ENCODE measurements at regions not wholly inside any gene's neighbourhood (a gene's known extent, or its start where the extent isn't known, plus 50 kb on each side); places are given as distances from the start of the nearest gene placed in this dataset.

DNA sequence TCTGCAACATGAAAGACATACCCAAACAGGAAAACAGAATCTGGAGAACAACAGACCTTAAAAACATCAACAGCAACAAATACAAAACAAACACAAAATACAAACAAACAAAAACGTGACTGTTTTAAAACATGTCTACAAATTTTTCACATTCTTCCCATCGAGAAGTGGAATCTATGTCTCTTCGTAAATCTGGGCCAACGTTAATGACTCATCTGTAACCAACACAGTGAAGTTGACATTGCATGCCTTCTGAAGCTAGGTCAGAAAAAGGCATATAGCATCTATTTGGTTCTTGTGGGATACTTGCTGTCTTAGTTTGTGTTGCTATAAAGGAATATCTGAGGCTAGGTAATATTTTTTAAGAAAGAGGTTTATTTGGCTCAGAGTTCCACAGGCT lies 139.2 kb upstream of the FOXN2 start:
- TF ChIP-seq, protein P1, sequence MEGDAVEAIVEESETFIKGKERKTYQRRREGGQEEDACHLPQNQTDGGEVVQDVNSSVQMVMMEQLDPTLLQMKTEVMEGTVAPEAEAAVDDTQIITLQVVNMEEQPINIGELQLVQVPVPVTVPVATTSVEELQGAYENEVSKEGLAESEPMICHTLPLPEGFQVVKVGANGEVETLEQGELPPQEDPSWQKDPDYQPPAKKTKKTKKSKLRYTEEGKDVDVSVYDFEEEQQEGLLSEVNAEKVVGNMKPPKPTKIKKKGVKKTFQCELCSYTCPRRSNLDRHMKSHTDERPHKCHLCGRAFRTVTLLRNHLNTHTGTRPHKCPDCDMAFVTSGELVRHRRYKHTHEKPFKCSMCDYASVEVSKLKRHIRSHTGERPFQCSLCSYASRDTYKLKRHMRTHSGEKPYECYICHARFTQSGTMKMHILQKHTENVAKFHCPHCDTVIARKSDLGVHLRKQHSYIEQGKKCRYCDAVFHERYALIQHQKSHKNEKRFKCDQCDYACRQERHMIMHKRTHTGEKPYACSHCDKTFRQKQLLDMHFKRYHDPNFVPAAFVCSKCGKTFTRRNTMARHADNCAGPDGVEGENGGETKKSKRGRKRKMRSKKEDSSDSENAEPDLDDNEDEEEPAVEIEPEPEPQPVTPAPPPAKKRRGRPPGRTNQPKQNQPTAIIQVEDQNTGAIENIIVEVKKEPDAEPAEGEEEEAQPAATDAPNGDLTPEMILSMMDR (IDR thresholded peaks at IDR 0.05; ENCODE audit: insufficient read depth, low read length): no peak
- TF ChIP-seq, protein P2, sequence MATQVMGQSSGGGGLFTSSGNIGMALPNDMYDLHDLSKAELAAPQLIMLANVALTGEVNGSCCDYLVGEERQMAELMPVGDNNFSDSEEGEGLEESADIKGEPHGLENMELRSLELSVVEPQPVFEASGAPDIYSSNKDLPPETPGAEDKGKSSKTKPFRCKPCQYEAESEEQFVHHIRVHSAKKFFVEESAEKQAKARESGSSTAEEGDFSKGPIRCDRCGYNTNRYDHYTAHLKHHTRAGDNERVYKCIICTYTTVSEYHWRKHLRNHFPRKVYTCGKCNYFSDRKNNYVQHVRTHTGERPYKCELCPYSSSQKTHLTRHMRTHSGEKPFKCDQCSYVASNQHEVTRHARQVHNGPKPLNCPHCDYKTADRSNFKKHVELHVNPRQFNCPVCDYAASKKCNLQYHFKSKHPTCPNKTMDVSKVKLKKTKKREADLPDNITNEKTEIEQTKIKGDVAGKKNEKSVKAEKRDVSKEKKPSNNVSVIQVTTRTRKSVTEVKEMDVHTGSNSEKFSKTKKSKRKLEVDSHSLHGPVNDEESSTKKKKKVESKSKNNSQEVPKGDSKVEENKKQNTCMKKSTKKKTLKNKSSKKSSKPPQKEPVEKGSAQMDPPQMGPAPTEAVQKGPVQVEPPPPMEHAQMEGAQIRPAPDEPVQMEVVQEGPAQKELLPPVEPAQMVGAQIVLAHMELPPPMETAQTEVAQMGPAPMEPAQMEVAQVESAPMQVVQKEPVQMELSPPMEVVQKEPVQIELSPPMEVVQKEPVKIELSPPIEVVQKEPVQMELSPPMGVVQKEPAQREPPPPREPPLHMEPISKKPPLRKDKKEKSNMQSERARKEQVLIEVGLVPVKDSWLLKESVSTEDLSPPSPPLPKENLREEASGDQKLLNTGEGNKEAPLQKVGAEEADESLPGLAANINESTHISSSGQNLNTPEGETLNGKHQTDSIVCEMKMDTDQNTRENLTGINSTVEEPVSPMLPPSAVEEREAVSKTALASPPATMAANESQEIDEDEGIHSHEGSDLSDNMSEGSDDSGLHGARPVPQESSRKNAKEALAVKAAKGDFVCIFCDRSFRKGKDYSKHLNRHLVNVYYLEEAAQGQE (IDR thresholded peaks at IDR 0.05; ENCODE audit: insufficient replicate concordance, low read depth): no peak
- no peak for TF ChIP-seq POLR2AphosphoS5 (IDR thresholded peaks at IDR 0.05; ENCODE audit: low read depth)
- TF ChIP-seq GABPA (IDR thresholded peaks at IDR 0.05; ENCODE audit: low read depth): no peak
